CD4-positive, alpha-beta T cell treated with Interleukin-6 for 4 hours (primary cell): ENCODE measurements at regions not wholly inside any gene's neighbourhood (a gene's known extent, or its start where the extent isn't known, plus 50 kb on each side); places are given as distances from the start of the nearest gene placed in this dataset.
"Not testable (repeated sequence)": the region's sequence is repeated elsewhere in the genome, so short reads cannot be mapped to it uniquely, and the experiment has no call there.

Experiments used
- DNase-seq: peaks from one replicate; pipeline ENCODE4 v3.0.0-alpha.2; 2020; ENCODE audit warnings: mixed read lengths

GRCh38 chr15:95737060-95737459 lies 593.4 kb upstream of the NR2F2 start:
- no peak for DNase-seq

GRCh38 chr15:95739131-95739530 lies 591.4 kb upstream of the NR2F2 start:
- no peak for DNase-seq

- no peak for DNase-seq
Observed at GRCh38 chr15:95741830-95742229, 588.7 kb upstream of the NR2F2 start.

- DNase-seq, result no peak
Observed at GRCh38 chr15:95742256-95742655, 588.2 kb upstream of the NR2F2 start.

GRCh38 chr15:95742836-95743235 lies 587.7 kb upstream of the NR2F2 start:
- DNase-seq, result no peak

GRCh38 chr15:95757171-95757570 lies 573.3 kb upstream of the NR2F2 start:
- no peak for DNase-seq

- DNase-seq, result no peak
Observed at GRCh38 chr15:95758451-95758850, 572.0 kb upstream of the NR2F2 start.

GRCh38 chr15:95758851-95759250 lies 571.6 kb upstream of the NR2F2 start:
- DNase-seq, result no peak

GRCh38 chr15:95760508-95760907 lies 570.0 kb upstream of the NR2F2 start:
- no peak for DNase-seq

GRCh38 chr15:95761501-95762165 lies 568.9 kb upstream of the NR2F2 start:
- DNase-seq, result no peak

GRCh38 chr15:95763426-95763825 lies 567.1 kb upstream of the NR2F2 start:
- DNase-seq, result no peak

GRCh38 chr15:95765161-95765560 lies 565.3 kb upstream of the NR2F2 start:
- no peak for DNase-seq

- DNase-seq, result no peak
Observed at GRCh38 chr15:95770196-95770595, 560.3 kb upstream of the NR2F2 start.

- DNase-seq, result no peak
Observed at GRCh38 chr15:95772982-95773381, 557.5 kb upstream of the NR2F2 start.

GRCh38 chr15:95784508-95784907 lies 546.0 kb upstream of the NR2F2 start:
- DNase-seq, result no peak

GRCh38 chr15:95785276-95785675 lies 545.2 kb upstream of the NR2F2 start:
- DNase-seq, result not testable (repeated sequence)

GRCh38 chr15:95793231-95793630 lies 537.3 kb upstream of the NR2F2 start:
- no peak for DNase-seq

- DNase-seq, result no peak
Observed at GRCh38 chr15:95795386-95795785, 535.1 kb upstream of the NR2F2 start.

- no peak for DNase-seq
Observed at GRCh38 chr15:95799286-95800200, 531.0 kb upstream of the NR2F2 start.

- no peak for DNase-seq
Observed at GRCh38 chr15:95804484-95804883, 526.0 kb upstream of the NR2F2 start.

- no peak for DNase-seq
Observed at GRCh38 chr15:95812491-95812890, 518.0 kb upstream of the NR2F2 start.

GRCh38 chr15:95814908-95815307 lies 515.6 kb upstream of the NR2F2 start:
- no peak for DNase-seq

GRCh38 chr15:95816591-95816990 lies 513.9 kb upstream of the NR2F2 start:
- DNase-seq, result no peak

- no peak for DNase-seq
Observed at GRCh38 chr15:95822961-95823360, 507.5 kb upstream of the NR2F2 start.
